ENCODE measurements at regions not wholly inside any gene's neighbourhood (a gene's known extent, or its start where the extent isn't known, plus 50 kb on each side); places are given as distances from the start of the nearest gene placed in this dataset.

- TF ChIP-seq CTCF (IDR thresholded peaks at IDR 0.05; ENCODE audit: poor library complexity, severe bottlenecking) (no peak), REST (IDR thresholded peaks at IDR 0.05; ENCODE audit: borderline replicate concordance) (no peak), EZH2 (IDR thresholded peaks at IDR 0.05; ENCODE audit: borderline replicate concordance, insufficient read depth, low read length, poor library complexity, severe bottlenecking) (no peak), POLR2AphosphoS5 (IDR thresholded peaks at IDR 0.05) (no peak), RAD21 (conservative IDR thresholded peaks at IDR 0.05) (no peak), MXI1 (conservative IDR thresholded peaks at IDR 0.05; ENCODE audit: poor library complexity, severe bottlenecking) (no peak), EP300 (conservative IDR thresholded peaks at IDR 0.05; ENCODE audit: poor library complexity, severe bottlenecking) (no peak), SMC3 (conservative IDR thresholded peaks at IDR 0.05; ENCODE audit: poor library complexity) (no peak), TAF1 (IDR thresholded peaks at IDR 0.05; ENCODE audit: low read depth) (no peak)
These were observed 121.0 kb upstream of the TBX20 start for GRCh38 chr7:35374858-35375257.
